Right ventricle myocardium superior (tissue), 1 donor: ENCODE measurements at regions not wholly inside any gene's neighbourhood (a gene's known extent, or its start where the extent isn't known, plus 50 kb on each side); places are given as distances from the start of the nearest gene placed in this dataset.
"Not testable (repeated sequence)": the region's sequence is repeated elsewhere in the genome, so short reads cannot be mapped to it uniquely, and the experiment has no call there.

Experiments used
- ATAC-seq: fragments of 200-7000 bp; cut with Tn5 transposase; one replicate; pipeline ENCODE4 v1.9.1; 2020; ENCODE audit warnings: mild to moderate bottlenecking; ENCODE audit not compliant: poor library complexity
- DNase-seq: peaks from one replicate; pipeline ENCODE4 v3.0.0-alpha.2; 2020
- intact Hi-C: fragments of 100-400 bp; cut with DNase I; formaldehyde crosslinking; loops from one replicate; pipeline ENCODE4 v1.11.2; 2022
- donor health status: DM: no; HTN: yes; CAD: no; lungs with severe emphysema.

DNA sequence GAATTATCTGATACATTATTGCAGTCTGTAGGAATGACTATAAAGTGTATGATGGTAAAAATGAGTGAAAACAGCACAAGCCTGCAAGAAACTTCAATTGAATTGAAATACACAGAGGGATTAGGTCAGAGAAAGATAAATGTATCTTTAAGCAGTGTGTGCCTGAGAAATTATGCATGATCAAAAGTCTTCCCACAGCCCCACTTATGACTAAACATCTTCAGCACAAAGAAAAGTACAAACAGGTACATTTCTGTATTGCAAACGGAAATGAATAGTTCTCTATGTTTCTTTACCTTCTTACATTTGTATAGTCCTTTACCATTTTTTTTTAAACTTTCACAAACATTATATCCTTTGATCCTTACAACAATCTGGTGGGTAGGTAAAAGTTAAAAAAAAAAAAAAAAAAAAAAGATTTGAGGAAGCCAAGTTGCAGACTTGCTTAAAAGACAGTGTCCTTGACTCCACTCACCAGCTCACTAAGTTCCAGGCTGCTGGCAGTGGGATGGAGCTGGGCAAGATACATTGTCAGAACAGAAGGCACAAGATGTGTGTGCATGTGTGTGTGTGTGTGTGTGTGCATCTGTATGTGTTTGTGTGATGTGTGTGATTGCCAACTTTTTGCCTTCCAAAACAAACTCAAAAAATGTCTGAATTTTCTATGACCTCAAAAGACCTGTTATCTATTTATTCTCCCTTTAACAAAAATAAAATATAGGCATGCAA lies 423.7 kb upstream of the ACVR2A start:
- DNase-seq, result no peak
- no peak for ATAC-seq
- intact Hi-C loops, result no loop called here

DNA sequence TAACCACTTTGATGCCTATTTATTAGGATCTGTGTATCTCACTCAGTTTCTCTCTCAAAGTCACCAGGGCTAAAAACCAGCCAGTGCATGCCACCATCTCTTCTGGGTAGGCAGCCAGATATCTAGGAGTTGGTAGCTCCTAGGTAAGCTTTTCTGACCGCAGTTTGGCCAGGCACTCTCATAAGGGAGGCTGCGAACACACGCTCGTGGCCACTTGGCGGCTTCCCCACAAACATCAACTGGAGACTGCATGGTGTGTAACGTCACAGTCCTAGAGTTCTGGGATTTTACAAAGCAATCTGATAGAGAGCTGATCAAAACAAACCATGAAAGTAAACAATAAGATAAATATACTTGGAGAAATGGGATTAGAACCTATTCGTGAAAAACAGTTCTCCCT lies 424.3 kb upstream of the ACVR2A start:
- DNase-seq (no peak), ATAC-seq (no peak)
- intact Hi-C loops, result no loop called here

DNA sequence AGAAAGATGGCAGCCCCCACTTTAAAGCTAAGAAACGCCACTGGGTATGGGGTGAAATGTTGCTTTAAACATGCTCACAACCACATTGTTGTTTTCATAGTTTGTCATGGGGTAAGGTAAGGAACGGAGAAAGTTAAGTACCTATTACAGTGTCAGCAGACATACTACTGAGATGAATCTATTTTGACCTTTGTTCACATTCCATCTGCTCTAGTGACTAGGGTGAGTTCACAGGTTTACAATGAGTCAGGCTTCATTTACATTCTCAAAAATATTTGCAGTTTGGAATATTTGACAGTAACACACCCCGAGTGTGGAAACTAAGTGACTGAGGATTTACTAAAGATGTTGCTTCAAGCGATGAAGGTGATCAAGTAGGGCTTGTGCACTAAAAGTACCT lies 428.7 kb upstream of the ACVR2A start:
- DNase-seq (no peak), ATAC-seq (no peak)
- intact Hi-C loops, result no loop called here

DNA sequence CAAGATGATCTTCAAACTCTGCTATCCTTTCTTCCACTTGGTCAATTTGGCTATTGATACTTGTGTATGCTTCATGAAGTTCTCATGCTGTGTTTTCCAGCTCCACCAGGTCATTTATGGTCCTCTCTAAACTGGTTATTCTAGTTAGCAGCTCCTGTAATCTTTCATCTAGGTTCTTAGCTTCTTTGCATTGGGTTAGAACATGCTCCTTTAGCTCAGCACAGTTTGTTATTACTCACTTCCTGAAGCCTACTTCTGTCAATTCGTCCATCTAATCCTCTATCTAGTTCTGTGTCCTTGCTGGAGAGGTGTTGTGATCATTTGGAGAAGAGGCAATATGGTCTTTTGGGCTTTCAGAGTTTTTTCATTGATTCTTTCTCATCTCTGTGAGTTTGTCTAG lies 430.2 kb upstream of the ACVR2A start:
- ATAC-seq, intact Hi-C loops: not testable (repeated sequence)

DNA sequence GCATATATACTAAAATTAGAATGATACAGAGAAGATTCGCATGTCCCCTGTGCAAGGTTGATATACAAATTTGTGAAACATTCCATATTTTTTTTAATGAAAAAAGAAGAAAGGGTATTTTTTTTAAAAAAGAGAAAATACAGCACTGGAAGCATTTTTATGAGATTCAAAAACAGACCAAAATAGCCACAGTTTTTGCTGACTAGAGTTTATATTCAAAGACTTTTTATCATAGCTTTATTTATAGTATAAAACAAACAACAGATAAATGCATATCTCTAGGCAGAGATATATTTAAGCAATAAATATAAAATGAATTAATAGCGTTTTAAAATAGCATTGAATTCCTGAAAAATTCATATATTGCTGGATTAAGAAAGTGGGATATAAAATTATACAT lies 436.5 kb upstream of the ACVR2A start:
- ATAC-seq, result no peak
- intact Hi-C loops, result no loop called here
- no peak for DNase-seq

More for the DNA sequence above, 430.2 kb upstream of the ACVR2A start:
- not testable (repeated sequence) for DNase-seq

DNA sequence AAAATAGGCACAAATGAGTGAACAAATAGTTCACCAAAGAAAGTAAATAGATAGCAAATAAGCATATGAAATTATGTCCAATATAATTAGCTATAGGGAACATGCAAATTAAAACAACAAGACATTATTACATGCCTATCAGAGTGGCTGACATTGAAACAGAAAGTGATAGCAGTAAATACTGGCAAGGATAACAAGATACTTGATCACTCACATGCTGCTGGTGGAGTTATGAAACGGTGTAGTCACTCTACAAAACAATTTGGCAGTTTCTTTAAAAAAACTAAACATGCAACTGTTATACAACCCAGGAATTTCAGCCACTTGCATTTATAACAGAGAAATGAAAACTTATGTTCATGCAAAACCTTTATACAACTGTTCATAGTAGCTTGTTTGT lies 439.2 kb upstream of the ACVR2A start:
- ATAC-seq (no peak), DNase-seq (no peak)
- intact Hi-C loops, result no loop called here

DNA sequence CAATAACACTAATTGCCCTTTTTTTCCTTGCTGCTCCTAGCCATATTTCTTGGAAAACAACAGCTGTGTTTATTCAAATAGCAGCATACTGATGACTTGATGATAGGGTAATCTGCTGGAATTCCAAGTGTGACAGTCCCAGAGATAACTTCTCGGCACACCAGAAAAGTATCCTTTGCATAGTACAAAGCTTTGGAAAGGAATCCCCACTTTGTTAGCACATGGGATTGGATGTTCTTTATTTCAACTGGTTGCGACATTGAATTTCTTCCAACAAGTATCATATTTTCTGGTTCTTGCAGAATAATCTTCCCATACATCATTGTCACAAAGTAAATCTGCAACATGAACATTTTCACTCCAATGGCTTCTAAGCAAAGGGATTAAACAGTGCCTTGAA lies 445.8 kb upstream of the ACVR2A start:
- ATAC-seq, result no peak
- DNase-seq, result no peak
- intact Hi-C loops, result no loop called here

DNA sequence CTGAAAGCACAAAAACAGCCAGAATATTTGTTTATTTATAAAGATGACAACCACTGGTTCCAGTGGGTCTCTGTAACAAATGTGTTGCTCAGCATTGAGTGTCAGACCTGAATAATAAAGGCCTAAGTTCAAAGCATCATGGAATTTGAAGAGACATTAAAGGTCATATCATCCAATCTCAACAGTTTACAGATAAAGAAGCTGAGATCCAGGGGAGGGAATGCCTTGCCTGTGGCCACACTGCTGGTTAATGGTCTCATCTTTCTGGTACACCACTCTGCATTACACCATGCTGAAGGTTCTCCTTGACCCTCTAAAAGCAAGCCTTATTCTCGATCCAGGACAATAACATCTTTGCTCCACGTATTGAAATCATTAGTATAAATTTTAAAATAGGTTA lies 446.5 kb upstream of the ACVR2A start:
- ATAC-seq (no peak), DNase-seq (no peak)
- intact Hi-C loops, result no loop called here

DNA sequence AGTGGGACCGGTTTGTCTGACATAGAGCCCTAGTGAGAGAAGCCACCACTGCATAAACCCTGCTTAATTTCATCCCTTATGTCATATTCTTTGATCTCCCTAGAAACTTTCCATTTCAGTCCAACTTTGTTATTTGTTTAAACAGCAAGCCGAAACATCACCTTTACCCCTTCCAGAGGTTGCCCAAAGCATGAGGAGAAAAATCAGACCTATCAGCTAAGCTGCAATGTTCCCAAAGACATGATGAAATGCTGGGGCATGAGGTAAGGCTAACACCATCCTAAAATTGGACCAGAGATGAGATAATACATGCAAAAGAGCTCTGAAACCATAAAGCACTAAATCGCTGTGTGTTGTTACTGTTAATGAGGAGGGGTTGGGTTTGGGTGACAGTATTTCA lies 447.9 kb upstream of the ACVR2A start:
- no peak for DNase-seq
- ATAC-seq, result no peak
- intact Hi-C loops, result no loop called here

DNA sequence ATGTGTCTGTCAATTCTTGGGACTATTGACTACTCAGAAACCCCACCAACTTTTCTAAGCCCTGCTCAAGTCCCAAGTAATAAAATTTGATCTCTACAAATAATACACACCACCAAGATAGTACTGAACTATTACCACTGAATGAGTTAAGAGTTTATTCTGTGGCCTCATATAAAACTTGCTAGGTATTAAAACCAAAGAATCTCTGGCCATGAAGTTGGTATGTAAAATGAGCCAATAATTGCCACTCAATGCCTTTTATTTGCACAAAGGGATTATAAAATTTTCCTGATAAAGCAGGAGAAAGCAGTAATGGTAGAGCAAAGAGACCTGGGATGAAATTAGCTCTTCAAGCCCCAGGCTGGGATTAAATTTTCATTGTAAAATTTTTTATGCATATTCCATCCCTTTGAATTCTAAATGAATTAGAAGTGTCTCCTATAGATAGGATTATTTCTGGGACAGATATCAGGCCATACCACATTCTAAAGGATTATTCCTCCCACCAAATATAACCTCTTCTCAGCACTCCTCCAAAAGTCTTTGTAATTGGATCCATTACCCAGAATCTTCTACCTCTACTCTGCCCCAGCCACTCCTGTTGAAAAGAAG lies 450.5 kb upstream of the ACVR2A start:
- DNase-seq, result no peak
- intact Hi-C loops, result no loop called here
- ATAC-seq, result no peak

DNA sequence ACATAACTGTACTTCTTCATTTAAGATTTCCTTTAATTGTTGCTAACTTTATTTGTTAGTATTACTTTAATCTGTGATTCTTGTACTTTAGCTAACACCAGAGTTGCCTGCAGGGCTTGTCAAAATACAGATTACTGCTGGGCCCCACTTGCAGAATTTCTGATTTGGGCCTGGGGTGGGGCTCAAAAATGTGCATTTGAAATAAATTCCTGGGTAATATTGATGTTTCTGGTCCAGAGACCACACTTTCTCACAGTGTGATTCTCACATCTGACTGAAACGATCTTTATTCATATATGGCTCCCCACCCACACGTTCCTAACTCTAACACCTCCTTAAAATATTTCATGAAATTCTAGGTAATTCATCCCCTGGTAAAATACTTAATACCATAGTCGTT lies 452.6 kb upstream of the ACVR2A start:
- ATAC-seq, result no peak
- intact Hi-C loops, result no loop called here

DNA sequence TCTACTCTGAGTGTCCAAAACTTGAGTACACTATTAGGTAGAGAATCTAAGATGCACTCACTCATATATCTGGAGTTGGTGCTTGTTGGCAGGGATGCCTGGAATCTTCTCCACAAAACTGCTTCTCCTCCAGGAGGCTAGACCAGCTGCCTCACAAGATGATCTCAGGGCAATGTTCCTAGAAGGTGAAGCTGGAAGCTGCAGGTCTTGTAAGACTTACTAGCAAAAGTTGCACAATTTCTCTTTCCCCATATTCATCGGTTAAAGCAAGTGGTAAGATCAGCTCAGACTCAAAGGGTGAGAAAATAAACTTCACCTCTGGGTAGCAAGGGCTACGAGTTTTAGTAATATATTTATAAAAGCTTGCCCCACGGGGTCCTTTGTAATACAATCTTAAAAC lies 454.4 kb upstream of the ACVR2A start:
- no peak for ATAC-seq
- intact Hi-C loops, result no loop called here
- no peak for DNase-seq

More for the DNA sequence above, 452.6 kb upstream of the ACVR2A start:
- no peak for DNase-seq

DNA sequence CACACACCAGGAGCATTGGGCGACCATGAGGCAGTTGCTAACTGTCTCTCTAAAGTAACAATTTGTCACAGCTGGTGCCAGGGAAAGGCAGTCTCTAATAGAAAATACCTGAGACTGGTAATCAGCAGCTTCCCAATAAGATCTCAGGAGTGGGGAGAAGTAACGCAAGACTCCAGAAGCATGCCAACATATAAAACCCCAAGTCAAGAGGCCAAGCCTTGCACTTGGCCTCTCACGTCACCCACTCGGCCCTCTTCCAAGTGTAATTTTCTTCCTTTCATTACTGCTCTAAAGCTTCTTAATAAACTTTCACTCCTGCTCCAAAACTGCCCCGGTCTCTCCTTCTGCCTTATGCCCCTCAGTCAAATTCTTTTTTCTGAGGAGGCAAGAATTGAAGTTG lies 455.6 kb upstream of the ACVR2A start:
- intact Hi-C loops, result no loop called here
- DNase-seq (no peak), ATAC-seq (no peak)

DNA sequence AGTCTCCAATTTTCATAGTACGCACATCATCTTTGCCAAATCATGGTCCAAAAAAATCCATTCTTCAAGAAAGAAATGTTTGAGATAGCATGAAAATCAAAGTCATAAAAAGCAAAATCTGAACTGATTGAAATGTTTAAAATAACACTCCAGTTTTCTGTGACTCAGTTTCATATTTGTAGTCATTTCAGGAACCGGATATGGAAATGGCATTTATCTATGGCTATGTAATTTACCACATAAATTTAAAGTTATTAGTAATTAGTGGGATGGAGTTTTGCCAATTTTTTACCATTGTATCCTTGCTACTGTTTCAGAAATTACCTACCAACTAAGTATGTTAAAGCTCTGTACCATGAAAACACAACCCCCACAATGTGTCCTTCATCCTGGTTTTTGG lies 456.6 kb upstream of the ACVR2A start:
- intact Hi-C loops, result no loop called here

DNA sequence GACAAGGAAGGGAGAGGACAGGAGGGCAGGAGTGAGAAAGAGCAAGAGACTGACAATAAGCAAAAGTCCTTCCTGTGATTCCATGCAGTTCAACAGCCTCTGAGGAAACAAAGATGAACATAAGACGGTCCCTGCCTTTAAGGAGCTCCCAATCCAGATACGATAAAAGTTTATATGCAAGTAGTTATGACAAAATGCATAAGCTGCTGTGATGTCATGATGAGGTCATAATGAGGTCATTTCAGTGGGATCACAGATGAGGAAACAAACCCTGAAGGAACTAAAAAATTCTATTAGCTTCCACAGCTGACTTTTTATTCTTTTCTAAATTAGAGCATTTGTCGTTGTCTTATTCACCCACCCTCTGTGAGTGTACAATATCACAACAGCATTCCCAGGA lies 458.5 kb upstream of the ACVR2A start:
- DNase-seq (no peak), ATAC-seq (no peak)
- intact Hi-C loops, result no loop called here

More for the DNA sequence above, 456.6 kb upstream of the ACVR2A start:
- DNase-seq (no peak), ATAC-seq (no peak)

DNA sequence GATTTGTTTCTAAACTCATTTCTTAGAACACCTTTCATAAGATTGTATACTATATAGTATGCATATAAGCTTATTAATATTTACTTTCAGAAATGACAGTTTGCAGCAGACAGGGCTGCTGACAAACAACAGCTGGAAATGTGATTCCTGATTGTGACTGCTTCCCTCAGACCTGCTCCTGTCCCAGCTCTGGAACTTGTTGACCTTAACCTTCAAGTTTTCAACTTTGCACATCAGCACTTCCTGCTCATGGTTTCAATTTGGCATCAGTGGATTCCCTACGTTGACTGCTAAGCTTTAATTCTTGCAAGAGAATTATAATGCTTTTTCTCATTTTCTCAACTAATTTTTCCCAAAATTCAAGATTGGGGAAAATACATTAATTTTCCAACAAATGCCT lies 459.2 kb upstream of the ACVR2A start:
- no peak for ATAC-seq
- intact Hi-C loops, result no loop called here
- no peak for DNase-seq

DNA sequence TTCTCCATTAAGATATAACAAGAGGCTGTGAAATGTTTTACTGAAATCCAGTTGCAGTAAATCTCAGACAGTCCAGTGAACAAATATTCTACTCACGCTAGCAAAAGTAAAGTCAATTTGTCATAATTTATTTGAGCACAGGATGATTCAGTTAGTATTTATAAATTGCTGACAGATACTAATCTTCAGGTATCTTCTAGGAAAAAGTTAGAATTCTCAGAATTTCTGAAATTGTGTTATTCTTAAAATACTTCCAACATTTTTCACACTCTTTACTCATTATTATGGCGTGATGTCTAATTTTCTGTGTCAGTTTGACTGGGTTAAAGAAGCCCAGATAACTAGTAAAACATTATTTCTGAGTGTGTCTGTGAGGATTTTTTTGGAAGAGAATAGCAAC lies 460.2 kb upstream of the ACVR2A start:
- ATAC-seq (no peak), DNase-seq (no peak)
- intact Hi-C loops, result no loop called here

DNA sequence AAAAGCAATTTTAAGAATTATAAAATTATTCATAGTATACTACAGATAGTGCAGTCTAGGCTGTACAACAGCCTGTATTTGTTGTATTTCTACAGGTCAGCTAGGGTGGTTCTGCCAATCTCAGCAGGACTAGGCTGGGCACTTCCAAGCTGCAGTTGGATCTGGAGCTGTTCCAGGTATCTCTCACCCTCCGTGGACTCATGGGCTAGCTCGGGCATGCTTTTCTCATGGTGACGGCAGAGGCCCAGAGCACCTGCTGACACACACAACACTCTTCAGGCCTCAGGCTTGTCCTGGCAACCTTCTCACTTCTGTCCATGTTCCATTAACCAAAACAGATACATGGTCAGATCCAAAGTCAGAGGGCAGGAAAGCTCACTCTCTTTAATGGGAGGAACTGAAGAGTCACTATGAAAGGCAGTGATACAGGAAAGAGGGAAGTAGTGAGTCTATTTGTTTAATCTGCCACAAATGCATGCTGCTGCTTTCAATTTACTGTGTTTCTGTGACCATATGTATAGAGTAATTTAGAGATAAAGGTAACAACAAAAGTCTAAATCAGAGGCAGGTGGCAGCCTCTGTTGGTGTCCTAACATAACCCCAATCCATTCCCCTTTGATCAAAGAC lies 462.4 kb upstream of the ACVR2A start:
- ATAC-seq (no peak), DNase-seq (no peak)
- intact Hi-C loops, result no loop called here

DNA sequence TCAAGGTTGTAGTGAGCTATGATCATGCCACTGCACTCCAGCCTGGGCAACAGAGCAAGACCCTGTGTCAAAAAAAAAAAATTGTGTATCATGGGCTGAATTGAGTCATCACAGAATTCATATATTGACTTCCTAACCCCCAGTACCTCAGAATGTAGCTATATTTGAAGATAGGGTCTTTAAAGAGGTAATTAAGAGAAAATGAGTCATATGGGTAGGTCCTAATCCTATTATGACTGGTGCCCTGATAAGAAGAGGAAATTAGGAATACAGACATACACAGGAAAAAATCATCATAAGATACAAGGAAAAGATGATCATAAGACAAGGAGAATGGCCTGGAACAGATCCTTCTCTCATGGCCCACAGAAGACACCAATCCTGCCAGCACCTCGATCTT lies 466.4 kb upstream of the ACVR2A start:
- intact Hi-C loops, result no loop called here
- DNase-seq, result no peak
- ATAC-seq, result no peak

DNA sequence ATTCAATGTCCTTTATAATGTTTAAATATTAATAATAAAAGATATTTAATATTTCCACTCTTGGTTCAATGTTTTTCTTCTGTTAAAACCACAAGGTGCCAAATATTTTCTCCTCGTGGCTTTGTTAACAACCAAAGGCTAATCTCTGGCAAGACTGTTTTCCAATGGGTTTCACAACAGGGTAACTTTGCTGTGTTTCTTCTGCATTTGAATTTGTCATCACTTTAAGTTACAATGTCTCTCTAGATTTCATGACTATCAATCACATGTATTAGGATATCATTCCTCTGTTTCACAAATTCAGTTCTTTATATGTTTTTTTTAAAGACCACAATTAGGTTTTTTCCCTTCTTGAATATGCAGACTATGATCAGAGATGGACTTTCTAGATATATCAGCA lies 469.8 kb upstream of the ACVR2A start:
- DNase-seq, result no peak
- no peak for ATAC-seq

More for the DNA sequence above, 469.8 kb upstream of the ACVR2A start:
- intact Hi-C loops, result no loop called here
